Progenitor cell of endocrine pancreas (in vitro differentiated cells): ENCODE measurements at regions not wholly inside any gene's neighbourhood (a gene's known extent, or its start where the extent isn't known, plus 50 kb on each side); places are given as distances from the start of the nearest gene placed in this dataset.

ENCODE experiments used
- DNase-seq: peaks from one replicate; pipeline ENCODE4 v3.0.0; 2021; ENCODE audit warnings: low spot score; ENCODE audit not compliant: unreplicated experiment
- H3K27ac Mint-ChIP-seq: 2 replicates; pipeline ENCODE4 v1.8.0; 2021; ENCODE audit warnings: mild to moderate bottlenecking, moderate library complexity, mixed read lengths
- H3K27me3 Mint-ChIP-seq: 2 replicates; pipeline ENCODE4 v1.8.0; 2021; ENCODE audit warnings: mixed read lengths
- H3K36me3 Mint-ChIP-seq: 2 replicates; pipeline ENCODE4 v1.8.0; 2022; ENCODE audit warnings: mixed read lengths; ENCODE audit not compliant: insufficient read depth
- H3K4me1 Mint-ChIP-seq: 2 replicates; pipeline ENCODE4 v1.8.0; 2021; ENCODE audit warnings: low read depth, mixed read lengths
- H3K4me3 Mint-ChIP-seq: 2 replicates; pipeline ENCODE4 v1.8.0; 2021; ENCODE audit warnings: low read depth, mild to moderate bottlenecking, moderate library complexity, mixed read lengths
- H3K9me3 Mint-ChIP-seq: 2 replicates; pipeline ENCODE4 v1.8.0; 2021; ENCODE audit warnings: low read depth, mixed read lengths
- CTCF ChIP-seq: fragments of 200-600 bp; sonication (generic); IDR thresholded peaks from one replicate; pipeline ENCODE4 v1.5.0; 2021; ENCODE audit warnings: antibody characterized with exemption, mild to moderate bottlenecking; ENCODE audit not compliant: unreplicated experiment

GRCh38 chr4:120317713-120318112, 251.1 kb upstream of the MAD2L1 start:
- no peaks in the 10 kb centered on the region for H3K9me3 Mint-ChIP-seq
- no peak for TF ChIP-seq CTCF
- H3K27ac Mint-ChIP-seq: no peak overlapping the region
- H3K4me3 Mint-ChIP-seq: no peak overlapping the region
- no peaks in the 10 kb centered on the region for H3K27me3 Mint-ChIP-seq
- no peaks in the 10 kb centered on the region for H3K36me3 Mint-ChIP-seq
- DNase-seq: no peak
- peaks cover 2% of the 10 kb centered on the region for H3K4me1 Mint-ChIP-seq

- no peak for TF ChIP-seq CTCF
- no peak for DNase-seq
- no peaks in the 10 kb centered on the region for H3K27me3 Mint-ChIP-seq
- H3K4me1 Mint-ChIP-seq: peaks cover 1% of the 10 kb centered on the region
- no peak overlapping the region for H3K27ac Mint-ChIP-seq
- no peaks in the 10 kb centered on the region for H3K36me3 Mint-ChIP-seq
- H3K4me3 Mint-ChIP-seq: no peak overlapping the region
- no peaks in the 10 kb centered on the region for H3K9me3 Mint-ChIP-seq
Observed at GRCh38 chr4:120316416-120316815, 249.8 kb upstream of the MAD2L1 start.

GRCh38 chr4:120314969-120315368, 248.3 kb upstream of the MAD2L1 start:
- H3K9me3 Mint-ChIP-seq: peaks cover 4% of the 10 kb centered on the region
- TF ChIP-seq CTCF: no peak
- H3K27me3 Mint-ChIP-seq: no peaks in the 10 kb centered on the region
- H3K36me3 Mint-ChIP-seq: no peaks in the 10 kb centered on the region
- H3K4me3 Mint-ChIP-seq: no peak overlapping the region
- no peak for DNase-seq
- no peaks in the 10 kb centered on the region for H3K4me1 Mint-ChIP-seq
- no peak overlapping the region for H3K27ac Mint-ChIP-seq

- Mint-ChIP-seq H3K9me3 (no peaks in the 10 kb centered on the region), H3K36me3 (no peaks in the 10 kb centered on the region), H3K4me3 (no peak overlapping the region), H3K4me1 (no peaks in the 10 kb centered on the region), H3K27ac (no peak overlapping the region), H3K27me3 (no peaks in the 10 kb centered on the region)
- no peak for TF ChIP-seq CTCF
- DNase-seq: no peak
Observed at GRCh38 chr4:120304801-120305200, 238.2 kb upstream of the MAD2L1 start.

GRCh38 chr4:120299631-120300030, 233.0 kb upstream of the MAD2L1 start:
- Mint-ChIP-seq H3K27ac (no peak overlapping the region), H3K36me3 (no peaks in the 10 kb centered on the region), H3K27me3 (no peaks in the 10 kb centered on the region), H3K9me3 (no peaks in the 10 kb centered on the region), H3K4me1 (no peaks in the 10 kb centered on the region), H3K4me3 (no peak overlapping the region)
- DNase-seq: no peak
- TF ChIP-seq CTCF: no peak
